ENCODE measurements at regions not wholly inside any gene's neighbourhood (a gene's known extent, or its start where the extent isn't known, plus 50 kb on each side); places are given as distances from the start of the nearest gene placed in this dataset.

- H3K4me1 ChIP-seq (ENCODE audit: insufficient read depth, poor library complexity, severe bottlenecking), result peaks cover 10% of the 10 kb centered on the region
- no peaks in the 10 kb centered on the region for H3K27me3 ChIP-seq (ENCODE audit: insufficient read depth, poor library complexity, severe bottlenecking)
- DNase-seq (ENCODE audit: low spot score) (no peak), ATAC-seq (ENCODE audit: low read depth) (no peak)
- H3K27ac ChIP-seq (ENCODE audit: poor library complexity, severe bottlenecking), result no peak overlapping the region
- peaks cover 5% of the 10 kb centered on the region for H3K9me3 ChIP-seq (ENCODE audit: severe bottlenecking)
- no peak overlapping the region for H3K4me3 ChIP-seq (ENCODE audit: severe bottlenecking)
- no peaks in the 10 kb centered on the region for H3K36me3 ChIP-seq (ENCODE audit: low read depth)
- no peak for TF ChIP-seq CTCF (IDR thresholded peaks at IDR 0.05; ENCODE audit: poor library complexity, severe bottlenecking)
Observed at GRCh38 chr10:8602821-8603220, 548.3 kb downstream of the GATA3 start.

DNA sequence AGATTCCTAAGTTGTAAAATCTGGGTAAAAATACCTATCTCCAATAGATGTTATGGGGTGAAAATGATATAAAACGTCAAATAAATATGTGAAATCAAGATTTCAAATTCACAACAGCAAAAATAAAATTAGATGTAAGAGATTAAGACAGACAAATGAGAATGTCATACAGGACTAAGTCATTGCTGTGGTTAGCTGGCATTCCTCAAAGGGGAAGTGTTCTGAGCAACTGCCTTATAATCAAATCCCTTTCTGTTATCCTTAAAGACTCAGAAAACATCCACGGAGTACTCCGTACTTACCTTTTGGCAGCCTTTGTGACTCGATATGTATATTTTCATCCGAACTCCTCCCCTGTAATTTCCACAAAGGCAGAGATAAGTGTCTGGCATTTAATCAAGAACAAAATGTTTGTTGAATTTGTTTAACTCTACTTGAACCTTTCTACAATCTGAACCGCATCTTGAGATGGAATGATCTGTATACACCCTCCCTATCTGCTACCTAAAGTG lies 559.6 kb downstream of the GATA3 start:
- Histone ChIP-seq H3K27me3 (ENCODE audit: insufficient read depth, poor library complexity, severe bottlenecking) (no peaks in the 10 kb centered on the region), H3K9me3 (ENCODE audit: severe bottlenecking) (no peaks in the 10 kb centered on the region), H3K27ac (ENCODE audit: poor library complexity, severe bottlenecking) (no peak overlapping the region), H3K4me3 (ENCODE audit: severe bottlenecking) (no peak overlapping the region), H3K36me3 (ENCODE audit: low read depth) (no peaks in the 10 kb centered on the region), H3K4me1 (ENCODE audit: insufficient read depth, poor library complexity, severe bottlenecking) (peaks cover 15% of the 10 kb centered on the region)
- DNase-seq (ENCODE audit: low spot score), result no peak
- peak; percentile 59; the same call in 2 of the 3 replicates for ATAC-seq (ENCODE audit: low read depth)
- TF ChIP-seq CTCF (IDR thresholded peaks at IDR 0.05; ENCODE audit: poor library complexity, severe bottlenecking), result no peak

GRCh38 chr10:8615118-8615517 lies 560.6 kb downstream of the GATA3 start:
- DNase-seq (ENCODE audit: low spot score) (no peak), ATAC-seq (ENCODE audit: low read depth) (no peak)
- peaks cover 15% of the 10 kb centered on the region for H3K4me1 ChIP-seq (ENCODE audit: insufficient read depth, poor library complexity, severe bottlenecking)
- H3K4me3 ChIP-seq (ENCODE audit: severe bottlenecking), result no peak overlapping the region
- no peaks in the 10 kb centered on the region for H3K9me3 ChIP-seq (ENCODE audit: severe bottlenecking)
- H3K27me3 ChIP-seq (ENCODE audit: insufficient read depth, poor library complexity, severe bottlenecking), result no peaks in the 10 kb centered on the region
- TF ChIP-seq CTCF (IDR thresholded peaks at IDR 0.05; ENCODE audit: poor library complexity, severe bottlenecking), result no peak
- no peaks in the 10 kb centered on the region for H3K36me3 ChIP-seq (ENCODE audit: low read depth)
- no peak overlapping the region for H3K27ac ChIP-seq (ENCODE audit: poor library complexity, severe bottlenecking)

DNA sequence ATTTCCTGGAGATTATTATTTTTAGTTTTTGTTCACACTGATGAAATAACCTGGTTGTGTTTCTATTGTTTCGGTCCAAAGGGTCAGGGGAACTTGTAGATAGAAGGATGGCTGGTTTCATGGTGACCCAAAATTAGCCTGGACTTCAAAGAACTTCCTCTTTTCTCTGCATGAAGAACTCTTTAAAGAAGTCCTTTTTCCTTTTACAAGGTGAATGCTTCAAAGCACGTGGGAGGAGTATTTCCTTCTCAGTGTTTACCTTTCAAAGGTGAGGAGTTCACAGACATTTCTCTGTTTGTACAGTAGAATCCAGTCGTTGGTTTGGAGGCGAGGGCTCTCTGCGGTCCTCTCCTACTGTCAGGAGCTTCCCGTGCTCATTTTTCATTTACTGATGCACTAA lies 561.7 kb downstream of the GATA3 start:
- Histone ChIP-seq H3K9me3 (ENCODE audit: severe bottlenecking) (no peaks in the 10 kb centered on the region), H3K27me3 (ENCODE audit: insufficient read depth, poor library complexity, severe bottlenecking) (no peaks in the 10 kb centered on the region), H3K4me3 (ENCODE audit: severe bottlenecking) (no peak overlapping the region), H3K4me1 (ENCODE audit: insufficient read depth, poor library complexity, severe bottlenecking) (peaks cover 15% of the 10 kb centered on the region), H3K36me3 (ENCODE audit: low read depth) (no peaks in the 10 kb centered on the region), H3K27ac (ENCODE audit: poor library complexity, severe bottlenecking) (no peak overlapping the region)
- no peak for DNase-seq (ENCODE audit: low spot score)
- ATAC-seq (ENCODE audit: low read depth), result peak; percentile 78
- TF ChIP-seq CTCF (IDR thresholded peaks at IDR 0.05; ENCODE audit: poor library complexity, severe bottlenecking), result no peak

GRCh38 chr10:8617792-8618191 lies 563.3 kb downstream of the GATA3 start:
- DNase-seq (ENCODE audit: low spot score) (no peak), ATAC-seq (ENCODE audit: low read depth) (no peak)
- no peak for TF ChIP-seq CTCF (IDR thresholded peaks at IDR 0.05; ENCODE audit: poor library complexity, severe bottlenecking)
- no peaks in the 10 kb centered on the region for H3K27me3 ChIP-seq (ENCODE audit: insufficient read depth, poor library complexity, severe bottlenecking)
- H3K9me3 ChIP-seq (ENCODE audit: severe bottlenecking), result no peaks in the 10 kb centered on the region
- H3K27ac ChIP-seq (ENCODE audit: poor library complexity, severe bottlenecking), result no peak overlapping the region
- peaks cover 15% of the 10 kb centered on the region for H3K4me1 ChIP-seq (ENCODE audit: insufficient read depth, poor library complexity, severe bottlenecking)
- no peaks in the 10 kb centered on the region for H3K36me3 ChIP-seq (ENCODE audit: low read depth)
- no peak overlapping the region for H3K4me3 ChIP-seq (ENCODE audit: severe bottlenecking)

All from RWPE2 (cell line).